ENCODE measurements at regions not wholly inside any gene's neighbourhood (a gene's known extent, or its start where the extent isn't known, plus 50 kb on each side); places are given as distances from the start of the nearest gene placed in this dataset.

DNA sequence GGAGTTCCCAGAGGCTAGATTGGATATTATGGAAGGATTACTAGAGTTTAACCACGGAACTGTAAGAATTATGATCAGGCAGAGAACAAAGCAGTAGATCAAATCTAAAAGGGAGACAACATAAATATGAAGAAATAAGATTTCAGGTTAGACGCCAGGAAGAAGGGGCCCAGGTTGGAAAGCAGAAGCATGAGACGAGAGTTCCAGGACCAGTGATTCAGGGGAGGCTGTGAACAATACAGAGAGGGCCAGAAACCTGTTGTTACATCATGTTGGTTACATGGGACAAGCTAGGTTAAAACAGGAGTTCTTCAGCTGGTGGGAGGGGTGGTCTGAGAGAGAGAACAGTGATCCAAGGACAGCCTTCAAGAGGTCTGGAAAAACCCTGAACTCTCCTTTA is 128.4 kb upstream of the MROH9 start:
- Histone ChIP-seq H3K79me1 (ENCODE audit: low read depth in 1 of 2, low read length in 2 of 2) (no peaks in the 10 kb centered on the region), H4K5ac (ENCODE audit: low read depth, low read length) (no peak overlapping the region), H3K9me3 (ENCODE audit: control insufficient read depth, insufficient read depth, low read length) (no peaks in the 10 kb centered on the region), H3K9ac (ENCODE audit: low read depth, low read length) (no peak overlapping the region), H2AK9ac (replicated peaks; ENCODE audit: low read depth, low read length, poor library complexity) (no peak overlapping the region), H3K36me3 (ENCODE audit: control insufficient read depth, insufficient read depth, low read length) (no peaks in the 10 kb centered on the region), H2BK20ac (ENCODE audit: low read depth, low read length) (peak overlapping the region; percentile 48; the same call in 1 of the 2 replicates), H2BK120ac (ENCODE audit: low read depth, low read length) (peak overlapping the region; percentile 20; the same call in 1 of the 2 replicates), H3K4me1 (ENCODE audit: control insufficient read depth, insufficient read depth, low read length) (peaks cover 11% of the 10 kb centered on the region), H2AK5ac (ENCODE audit: low read depth, low read length) (0 out of 2 replicates have a peak overlapping the region, but pooled peaks have one; percentile 43), H2BK15ac (ENCODE audit: low read depth, low read length) (0 out of 3 replicates have a peak overlapping the region, but pooled peaks have one; percentile 28), H3K4me3 (ENCODE audit: insufficient read depth, low read depth, low read length) (no peak overlapping the region), H4K91ac (ENCODE audit: insufficient read depth, low read depth, low read length) (no peak overlapping the region), H3K4me2 (ENCODE audit: low read depth, low read length) (no peak overlapping the region), H2AFZ (replicated peaks; ENCODE audit: low read length, poor library complexity) (no peak overlapping the region), H3K4ac (ENCODE audit: low read depth, low read length) (peak overlapping the region; percentile 4; the same call in 1 of the 2 replicates), H3K56ac (ENCODE audit: extremely low read depth, insufficient read depth, low read length) (no peak overlapping the region), H3K27ac (ENCODE audit: insufficient read depth, low read length) (peak overlapping the region; percentile 50), H3K18ac (ENCODE audit: low read depth, low read length) (peak overlapping the region; percentile 64; the same call in 1 of the 2 replicates), H3K14ac (replicated peaks; ENCODE audit: low read depth, low read length) (no peak overlapping the region), H3K23ac (ENCODE audit: low read depth, low read length) (no peak overlapping the region), H3K9me1 (ENCODE audit: insufficient read depth, low read length) (0 out of 2 replicates have a peak, but pooled peaks cover 3% of the 10 kb centered on the region), H3K27me3 (ENCODE audit: control insufficient read depth, insufficient read depth, low read length) (no peaks in the 10 kb centered on the region), H2BK5ac (ENCODE audit: low read depth, low read length, poor library complexity, severe bottlenecking) (no peak overlapping the region), H4K20me1 (ENCODE audit: insufficient read depth, low read length) (no peaks in the 10 kb centered on the region), H4K8ac (ENCODE audit: low read depth in 2 of 2, low read length in 2 of 2) (0 out of 4 replicates have a peak overlapping the region, but pooled peaks of 1 of the 2 experiments have one; percentile 22)
- WGBS, 2 experiments (ENCODE audit: extremely low coverage in 2 of 2, insufficient read length in 1 of 2) = 100% methylated on average over 3 of the region's 3 CpGs; no CpG with 5 or more reads in 1 of the 2 experiments
- dilution Hi-C loops (cut with HindIII; ENCODE audit: low sequenced_read_pairs, unreplicated experiment) = no loop called here
- ChIA-PET POLR2A (ENCODE audit: unreplicated experiment) (no interaction called here), CTCF (interaction anchor here (0.5 kb wide), 1 partner anchor 10 kb away, joined by 5 read pairs; no protein-coding TSS in a partner anchor)
- ATAC-seq (ENCODE audit: low read depth) (no peak), DNase-seq (no peak)
- TF ChIP-seq RFX5 (IDR thresholded peaks at IDR 0.05; ENCODE audit: low read depth, low read length) (no peak), SMC3 (IDR thresholded peaks at IDR 0.05; ENCODE audit: low read depth, low read length) (no peak), MAZ (IDR thresholded peaks at IDR 0.05; ENCODE audit: borderline replicate concordance, low read depth, low read length) (no peak), NFE2L2 (IDR thresholded peaks at IDR 0.05; ENCODE audit: low read depth, low read length) (no peak), CHD1 (IDR thresholded peaks at IDR 0.05; ENCODE audit: low read depth, low read length) (no peak), MAFK (IDR thresholded peaks at IDR 0.05; ENCODE audit: low read depth, low read length) (no peak), RAD21 (IDR thresholded peaks at IDR 0.05; ENCODE audit: low read length) (no peak), POLR2A (IDR thresholded peaks at IDR 0.05; ENCODE audit: low read depth, low read length) (no peak), FOS (IDR thresholded peaks at IDR 0.05; ENCODE audit: low read depth, low read length) (no peak), BHLHE40 (IDR thresholded peaks at IDR 0.05; ENCODE audit: low read depth, low read length) (no peak), MXI1 (IDR thresholded peaks at IDR 0.05; ENCODE audit: borderline replicate concordance, low read depth, low read length) (no peak), RCOR1 (IDR thresholded peaks at IDR 0.05; ENCODE audit: insufficient replicate concordance, low read length) (no peak)
- TF ChIP-seq, protein P1, sequence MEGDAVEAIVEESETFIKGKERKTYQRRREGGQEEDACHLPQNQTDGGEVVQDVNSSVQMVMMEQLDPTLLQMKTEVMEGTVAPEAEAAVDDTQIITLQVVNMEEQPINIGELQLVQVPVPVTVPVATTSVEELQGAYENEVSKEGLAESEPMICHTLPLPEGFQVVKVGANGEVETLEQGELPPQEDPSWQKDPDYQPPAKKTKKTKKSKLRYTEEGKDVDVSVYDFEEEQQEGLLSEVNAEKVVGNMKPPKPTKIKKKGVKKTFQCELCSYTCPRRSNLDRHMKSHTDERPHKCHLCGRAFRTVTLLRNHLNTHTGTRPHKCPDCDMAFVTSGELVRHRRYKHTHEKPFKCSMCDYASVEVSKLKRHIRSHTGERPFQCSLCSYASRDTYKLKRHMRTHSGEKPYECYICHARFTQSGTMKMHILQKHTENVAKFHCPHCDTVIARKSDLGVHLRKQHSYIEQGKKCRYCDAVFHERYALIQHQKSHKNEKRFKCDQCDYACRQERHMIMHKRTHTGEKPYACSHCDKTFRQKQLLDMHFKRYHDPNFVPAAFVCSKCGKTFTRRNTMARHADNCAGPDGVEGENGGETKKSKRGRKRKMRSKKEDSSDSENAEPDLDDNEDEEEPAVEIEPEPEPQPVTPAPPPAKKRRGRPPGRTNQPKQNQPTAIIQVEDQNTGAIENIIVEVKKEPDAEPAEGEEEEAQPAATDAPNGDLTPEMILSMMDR (conservative IDR thresholded peaks at IDR 0.05; ENCODE audit: low read depth, low read length) = no peak
- TF ChIP-seq, protein P2, sequence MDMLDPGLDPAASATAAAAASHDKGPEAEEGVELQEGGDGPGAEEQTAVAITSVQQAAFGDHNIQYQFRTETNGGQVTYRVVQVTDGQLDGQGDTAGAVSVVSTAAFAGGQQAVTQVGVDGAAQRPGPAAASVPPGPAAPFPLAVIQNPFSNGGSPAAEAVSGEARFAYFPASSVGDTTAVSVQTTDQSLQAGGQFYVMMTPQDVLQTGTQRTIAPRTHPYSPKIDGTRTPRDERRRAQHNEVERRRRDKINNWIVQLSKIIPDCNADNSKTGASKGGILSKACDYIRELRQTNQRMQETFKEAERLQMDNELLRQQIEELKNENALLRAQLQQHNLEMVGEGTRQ (IDR thresholded peaks at IDR 0.05; ENCODE audit: low read depth, low read length) = no peak
- TF ChIP-seq, protein P3, sequence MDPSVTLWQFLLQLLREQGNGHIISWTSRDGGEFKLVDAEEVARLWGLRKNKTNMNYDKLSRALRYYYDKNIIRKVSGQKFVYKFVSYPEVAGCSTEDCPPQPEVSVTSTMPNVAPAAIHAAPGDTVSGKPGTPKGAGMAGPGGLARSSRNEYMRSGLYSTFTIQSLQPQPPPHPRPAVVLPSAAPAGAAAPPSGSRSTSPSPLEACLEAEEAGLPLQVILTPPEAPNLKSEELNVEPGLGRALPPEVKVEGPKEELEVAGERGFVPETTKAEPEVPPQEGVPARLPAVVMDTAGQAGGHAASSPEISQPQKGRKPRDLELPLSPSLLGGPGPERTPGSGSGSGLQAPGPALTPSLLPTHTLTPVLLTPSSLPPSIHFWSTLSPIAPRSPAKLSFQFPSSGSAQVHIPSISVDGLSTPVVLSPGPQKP (IDR thresholded peaks at IDR 0.05; ENCODE audit: borderline replicate concordance, low read depth, low read length) = no peak
- in situ Hi-C loops (cut with MboI; ENCODE audit: low sequenced_read_pairs) = no loop called here
- intact Hi-C loops (cut with micrococcal nuclease) = no loop called here
- no TSS peak for BruUV-seq (replicated peaks)
